OCI-LY1 (cell line): ENCODE measurements at regions not wholly inside any gene's neighbourhood (a gene's known extent, or its start where the extent isn't known, plus 50 kb on each side); places are given as distances from the start of the nearest gene placed in this dataset.

Source experiments
- H2AFZ ChIP-seq: fragments of 200-600 bp; sonication (generic), shearing (Covaris generic); 2 replicates; pipeline ENCODE4 v1.6.0; 2014; ENCODE audit warnings: antibody characterized with exemption, mild to moderate bottlenecking, low read length
- H3F3A ChIP-seq: fragments of 200-600 bp; sonication (generic), shearing (Covaris generic); 2 replicates; pipeline ENCODE4 v1.6.0; 2014; ENCODE audit warnings: mild to moderate bottlenecking, antibody characterized with exemption, low read length, moderate library complexity; ENCODE audit not compliant: insufficient read depth
- H3K27ac ChIP-seq: fragments of 200-600 bp; sonication (generic); 2 replicates; pipeline ENCODE4 v1.5.1; 2014; ENCODE audit warnings: low read length, mixed run types, mild to moderate bottlenecking, low read depth; ENCODE audit not compliant: poor library complexity, severe bottlenecking
- H3K27me3 ChIP-seq: fragments of 200-600 bp; sonication (generic); 2 replicates; pipeline ENCODE4 v1.6.0; 2014; ENCODE audit warnings: antibody characterized with exemption, mild to moderate bottlenecking, low read length, moderate library complexity; ENCODE audit not compliant: insufficient read depth
- H3K36me3 ChIP-seq: fragments of 200-600 bp; sonication (generic); 2 replicates; pipeline ENCODE4 v1.6.1; 2014; ENCODE audit warnings: mild to moderate bottlenecking, antibody characterized with exemption, low read length, moderate library complexity, mixed read lengths; ENCODE audit not compliant: insufficient read depth
- H3K4me1 ChIP-seq: fragments of 200-600 bp; sonication (generic); 2 replicates; pipeline ENCODE4 v1.5.1; 2014; ENCODE audit warnings: mild to moderate bottlenecking, low read length, moderate library complexity; ENCODE audit not compliant: insufficient read depth, severe bottlenecking
- H3K4me2 ChIP-seq: fragments of 200-600 bp; sonication (generic), shearing (Covaris generic); 2 replicates; pipeline ENCODE4 v1.6.1; 2014; ENCODE audit warnings: low read length
- H3K4me3 ChIP-seq: fragments of 200-600 bp; sonication (generic); 2 replicates; pipeline ENCODE4 v1.5.1; 2014; ENCODE audit warnings: low read length, low read depth, mild to moderate bottlenecking, mixed read lengths; ENCODE audit not compliant: poor library complexity, severe bottlenecking
- H3K79me2 ChIP-seq: fragments of 200-600 bp; shearing (Covaris generic); 2 replicates; pipeline ENCODE4 v1.6.1; 2016; ENCODE audit warnings: mixed run types, low read length, mixed read lengths; ENCODE audit not compliant: insufficient read depth
- H3K9ac ChIP-seq: fragments of 200-600 bp; sonication (generic), shearing (Covaris generic); 2 replicates; pipeline ENCODE4 v1.6.1; 2014; ENCODE audit warnings: mild to moderate bottlenecking, low read length, mixed read lengths
- H3K9me2 ChIP-seq: fragments of 200-600 bp; sonication (generic), shearing (Covaris generic); 2 replicates; pipeline ENCODE4 v1.6.1; 2014; ENCODE audit warnings: low read depth, mild to moderate bottlenecking, low read length, mixed read lengths
- H3K9me3 ChIP-seq: fragments of 200-600 bp; shearing (Covaris generic); 2 replicates; pipeline ENCODE4 v1.6.1; 2014; ENCODE audit warnings: low read length, mixed read lengths
- H4K20me1 ChIP-seq: fragments of 200-600 bp; sonication (generic), shearing (Covaris generic); 2 replicates; pipeline ENCODE4 v1.6.0; 2016; ENCODE audit warnings: mild to moderate bottlenecking, low read length; ENCODE audit not compliant: insufficient read depth
- EZH2 ChIP-seq: fragments of 200-600 bp; sonication (generic), shearing (Covaris generic); IDR thresholded peaks from 2 replicates; pipeline ENCODE4 v1.8.0; 2017; ENCODE audit warnings: borderline replicate concordance, mixed run types, mild to moderate bottlenecking, antibody characterized with exemption, low read length, moderate library complexity, mixed read lengths
- TF ChIP-seq, protein P1 (sequence below): fragments of 200-600 bp; sonication (generic), shearing (Covaris generic); IDR thresholded peaks from 2 replicates; pipeline ENCODE4 v1.5.1; 2017; ENCODE audit warnings: mild to moderate bottlenecking, antibody characterized with exemption, low read length, moderate library complexity, mixed read lengths

DNA sequence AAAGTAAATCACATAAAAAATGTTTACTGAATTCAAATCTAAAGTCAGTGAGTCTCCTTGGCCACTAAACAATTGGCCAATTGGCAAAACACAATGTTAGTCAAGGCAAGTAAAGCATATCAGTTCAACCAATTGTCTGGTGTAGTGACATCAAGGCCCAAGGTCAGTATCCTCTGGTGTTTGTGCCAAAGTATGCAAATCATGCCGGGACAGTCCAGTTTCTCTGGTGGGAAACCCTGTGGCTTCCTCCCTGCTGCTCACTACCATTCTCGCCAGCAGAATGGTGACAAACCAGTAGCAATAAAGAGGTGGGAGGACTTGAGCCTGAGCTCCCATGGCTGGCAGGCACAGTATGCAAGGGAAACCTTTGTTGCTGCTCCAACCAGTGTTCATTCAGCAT, 314.9 kb upstream of the FGF13 start:
- Histone ChIP-seq H3K4me2 (no peak overlapping the region), H3K27me3 (no peaks in the 10 kb centered on the region), H3K4me3 (no peak overlapping the region), H4K20me1 (no peaks in the 10 kb centered on the region), H3K27ac (no peak overlapping the region), H2AFZ (no peak overlapping the region), H3K4me1 (no peaks in the 10 kb centered on the region), H3K36me3 (no peaks in the 10 kb centered on the region), H3F3A (no peaks in the 10 kb centered on the region), H3K9me2 (no peaks in the 10 kb centered on the region), H3K9me3 (no peaks in the 10 kb centered on the region), H3K9ac (no peak overlapping the region), H3K79me2 (no peaks in the 10 kb centered on the region)
- TF ChIP-seq EZH2, result no peak

DNA sequence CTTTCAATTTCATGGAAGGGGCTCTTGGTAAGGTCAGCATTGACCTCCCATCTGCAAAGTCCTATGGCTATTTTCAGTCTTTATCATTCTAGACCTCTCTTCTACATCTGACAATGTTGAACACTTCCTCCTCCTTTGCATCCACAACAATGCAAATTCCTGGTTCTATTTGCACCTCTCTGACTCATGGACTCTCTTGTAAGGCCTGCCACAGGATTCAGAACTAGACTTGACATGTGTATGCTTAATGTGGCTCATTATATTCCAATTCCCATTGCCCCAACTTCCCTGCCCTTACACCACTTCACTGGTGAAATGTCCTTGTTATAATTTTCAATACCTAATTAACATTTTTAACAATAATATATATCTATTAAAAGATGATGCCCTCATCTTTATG, 314.3 kb upstream of the FGF13 start:
- H3K4me3 ChIP-seq, result no peak overlapping the region
- H3K4me2 ChIP-seq, result no peak overlapping the region
- H3K27ac ChIP-seq, result no peak overlapping the region

DNA sequence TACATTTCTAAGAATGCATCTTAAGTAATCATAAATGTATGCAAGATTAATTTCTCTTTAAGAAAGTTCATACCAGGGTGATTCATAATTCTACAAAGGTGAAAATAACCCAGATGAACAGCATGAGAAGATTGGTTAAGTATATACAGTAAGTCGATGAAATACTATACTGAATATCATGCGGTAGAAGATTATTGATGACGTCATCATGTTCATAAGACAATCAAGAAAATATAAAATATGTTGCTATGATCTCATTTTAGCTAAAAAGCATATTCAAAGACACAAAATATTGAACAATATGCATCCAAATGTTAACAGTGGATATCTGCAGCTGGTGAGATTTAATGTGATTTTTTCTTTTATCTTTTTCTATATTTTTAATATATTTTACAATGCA, 312.0 kb upstream of the FGF13 start:
- H3K4me2 ChIP-seq, result no peak overlapping the region
- no peaks in the 10 kb centered on the region for H3F3A ChIP-seq
- no peak for TF ChIP-seq EZH2
- TF ChIP-seq, protein P1, sequence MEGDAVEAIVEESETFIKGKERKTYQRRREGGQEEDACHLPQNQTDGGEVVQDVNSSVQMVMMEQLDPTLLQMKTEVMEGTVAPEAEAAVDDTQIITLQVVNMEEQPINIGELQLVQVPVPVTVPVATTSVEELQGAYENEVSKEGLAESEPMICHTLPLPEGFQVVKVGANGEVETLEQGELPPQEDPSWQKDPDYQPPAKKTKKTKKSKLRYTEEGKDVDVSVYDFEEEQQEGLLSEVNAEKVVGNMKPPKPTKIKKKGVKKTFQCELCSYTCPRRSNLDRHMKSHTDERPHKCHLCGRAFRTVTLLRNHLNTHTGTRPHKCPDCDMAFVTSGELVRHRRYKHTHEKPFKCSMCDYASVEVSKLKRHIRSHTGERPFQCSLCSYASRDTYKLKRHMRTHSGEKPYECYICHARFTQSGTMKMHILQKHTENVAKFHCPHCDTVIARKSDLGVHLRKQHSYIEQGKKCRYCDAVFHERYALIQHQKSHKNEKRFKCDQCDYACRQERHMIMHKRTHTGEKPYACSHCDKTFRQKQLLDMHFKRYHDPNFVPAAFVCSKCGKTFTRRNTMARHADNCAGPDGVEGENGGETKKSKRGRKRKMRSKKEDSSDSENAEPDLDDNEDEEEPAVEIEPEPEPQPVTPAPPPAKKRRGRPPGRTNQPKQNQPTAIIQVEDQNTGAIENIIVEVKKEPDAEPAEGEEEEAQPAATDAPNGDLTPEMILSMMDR, result no peak
- no peaks in the 10 kb centered on the region for H3K9me2 ChIP-seq
- no peak overlapping the region for H2AFZ ChIP-seq
- no peaks in the 10 kb centered on the region for H3K79me2 ChIP-seq
- H3K9me3 ChIP-seq, result no peaks in the 10 kb centered on the region
- H3K4me1 ChIP-seq, result no peaks in the 10 kb centered on the region
- H3K27me3 ChIP-seq, result no peaks in the 10 kb centered on the region
- no peaks in the 10 kb centered on the region for H3K36me3 ChIP-seq
- no peaks in the 10 kb centered on the region for H4K20me1 ChIP-seq
- no peak overlapping the region for H3K9ac ChIP-seq
- H3K4me3 ChIP-seq, result no peak overlapping the region
- no peak overlapping the region for H3K27ac ChIP-seq

More for the DNA sequence above, 314.3 kb upstream of the FGF13 start:
- Histone ChIP-seq H3K9me3 (no peaks in the 10 kb centered on the region), H2AFZ (no peak overlapping the region), H3K36me3 (no peaks in the 10 kb centered on the region), H3F3A (no peaks in the 10 kb centered on the region), H3K9ac (no peak overlapping the region), H3K4me1 (no peaks in the 10 kb centered on the region), H3K79me2 (no peaks in the 10 kb centered on the region), H3K9me2 (no peaks in the 10 kb centered on the region), H4K20me1 (no peaks in the 10 kb centered on the region), H3K27me3 (no peaks in the 10 kb centered on the region)
- TF ChIP-seq, protein P1, result no peak
- no peak for TF ChIP-seq EZH2

DNA sequence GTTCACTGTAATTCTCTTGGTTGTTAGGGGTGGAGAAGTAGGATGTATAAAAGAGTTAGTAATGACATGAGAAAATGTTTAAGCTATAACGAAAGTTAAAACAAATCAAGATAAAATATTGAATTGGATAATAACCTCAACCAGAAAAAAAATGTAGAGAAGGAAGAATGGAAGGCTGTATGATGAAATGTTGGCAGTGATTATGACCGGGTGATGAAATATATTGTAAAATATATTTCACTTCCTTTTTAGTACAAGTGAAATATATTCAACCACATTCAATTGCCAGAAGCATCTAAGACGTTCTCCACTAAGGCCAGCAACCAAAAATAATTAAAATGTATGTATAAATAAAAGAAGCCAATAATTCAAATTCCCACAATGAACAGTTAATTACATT, 309.3 kb upstream of the FGF13 start:
- Histone ChIP-seq H3K4me3 (no peak overlapping the region), H3K79me2 (no peaks in the 10 kb centered on the region), H3K27ac (no peak overlapping the region), H3K36me3 (no peaks in the 10 kb centered on the region), H3K9me2 (no peaks in the 10 kb centered on the region), H3K4me2 (no peak overlapping the region), H2AFZ (no peak overlapping the region), H3K27me3 (no peaks in the 10 kb centered on the region), H3K9ac (no peak overlapping the region), H3F3A (no peaks in the 10 kb centered on the region), H4K20me1 (no peaks in the 10 kb centered on the region), H3K4me1 (no peaks in the 10 kb centered on the region), H3K9me3 (no peaks in the 10 kb centered on the region)
- TF ChIP-seq, protein P1, result no peak
- no peak for TF ChIP-seq EZH2
